CD14-positive monocyte (primary cell): ENCODE measurements at regions not wholly inside any gene's neighbourhood (a gene's known extent, or its start where the extent isn't known, plus 50 kb on each side); places are given as distances from the start of the nearest gene placed in this dataset.

Source experiments
- DNase-seq, 3 donors: peaks; one replicate each; pipeline ENCODE4 v3.0.0-alpha.2; 2011 to 2022
- H2AFZ ChIP-seq: 2 replicates; pipeline ENCODE4 v1.6.0; 2012; ENCODE audit warnings: mild to moderate bottlenecking, low read depth, low read length, inconsistent platforms; ENCODE audit not compliant: insufficient read depth, poor library complexity, severe bottlenecking
- H3K27ac ChIP-seq, 2 donors: 1 replicate in 1 of 2; 2 replicates in 1 of 2; pipeline ENCODE4 v1.5.1; 2012 to 2013; ENCODE audit warnings: low read length in 2 of 2, control low read depth in 1 of 2, inconsistent platforms in 1 of 2, low read depth in 1 of 2, mild to moderate bottlenecking in 1 of 2
- H3K27me3 ChIP-seq, 2 donors: one replicate each; pipeline versions ENCODE4 v1.6.0 to v1.6.1; 2011 to 2013; ENCODE audit warnings: low read length in 2 of 2; ENCODE audit not compliant: control insufficient read depth in 2 of 2, insufficient read depth in 2 of 2
- H3K36me3 ChIP-seq, 2 donors: replicated peaks in 1 of 2; 1 replicate in 1 of 2; 2 replicates in 1 of 2; pipeline versions ENCODE4 v1.5.1 to v1.6.1; 2012 to 2013; ENCODE audit warnings: low read length in 2 of 2, control low read depth in 1 of 2, inconsistent platforms in 1 of 2, mild to moderate bottlenecking in 1 of 2; ENCODE audit not compliant: insufficient read depth in 2 of 2, control insufficient read depth in 1 of 2
- H3K4me1 ChIP-seq, 2 donors: 1 replicate in 1 of 2; 2 replicates in 1 of 2; pipeline versions ENCODE4 v1.5.1 to v1.6.1; 2012 to 2013; ENCODE audit warnings: low read length in 2 of 2, control low read depth in 1 of 2, inconsistent platforms in 1 of 2, mild to moderate bottlenecking in 1 of 2, moderate library complexity in 1 of 2; ENCODE audit not compliant: insufficient read depth in 2 of 2, control insufficient read depth in 1 of 2
- H3K4me2 ChIP-seq: replicated peaks from 2 replicates; pipeline ENCODE3; 2012; ENCODE audit warnings: low read length, moderate library complexity, mild to moderate bottlenecking; ENCODE audit not compliant: poor library complexity, severe bottlenecking; ENCODE audit errors: extremely low read depth
- H3K4me3 ChIP-seq, 3 experiments: fragments of 200-600 bp in 1 of 3; sonication (generic) in 1 of 3; replicated peaks in 1 of 3; 1 replicate in 2 of 3; 2 replicates in 1 of 3; pipeline ENCODE4 v1.5.1; 2011 to 2013; ENCODE audit warnings: low read length in 3 of 3, mild to moderate bottlenecking in 3 of 3, control low read depth in 2 of 3, low read depth in 2 of 3, inconsistent platforms in 1 of 3, moderate library complexity in 1 of 3
- H3K79me2 ChIP-seq: 2 replicates; pipeline ENCODE4 v1.6.0; 2012; ENCODE audit warnings: mild to moderate bottlenecking, control low read depth, inconsistent platforms, low read length, moderate library complexity; ENCODE audit not compliant: insufficient read depth
- H3K9ac ChIP-seq: 2 replicates; pipeline ENCODE4 v1.6.0; 2017; ENCODE audit warnings: low read length, mild to moderate bottlenecking; ENCODE audit not compliant: insufficient read depth, poor library complexity, severe bottlenecking
- H3K9me3 ChIP-seq, 2 donors: replicated peaks in 1 of 2; 1 replicate in 1 of 2; 2 replicates in 1 of 2; pipeline versions ENCODE4 v1.5.1 to v1.6.1; 2012 to 2013; ENCODE audit warnings: low read length in 2 of 2, control low read depth in 1 of 2; ENCODE audit not compliant: control insufficient read depth in 1 of 2, insufficient read depth in 1 of 2
- H4K20me1 ChIP-seq: 2 replicates; pipeline ENCODE4 v1.6.0; 2012; ENCODE audit warnings: mild to moderate bottlenecking, low read length, control low read depth, moderate library complexity; ENCODE audit not compliant: insufficient read depth
- H3K27ac Mint-ChIP-seq, 7 donors: one replicate each; pipeline ENCODE4 v1.8.0; 2020; ENCODE audit warnings: mild to moderate bottlenecking in 7 of 7, mixed read lengths in 7 of 7, moderate library complexity in 6 of 7, inconsistent platforms in 2 of 7
- H3K27me3 Mint-ChIP-seq, 3 donors: one replicate each; pipeline ENCODE4 v1.8.0; 2021 to 2022; ENCODE audit warnings: low read depth in 3 of 3, mild to moderate bottlenecking in 3 of 3, mixed read lengths in 3 of 3, moderate library complexity in 3 of 3, inconsistent platforms in 1 of 3
- H3K36me3 Mint-ChIP-seq, 2 donors: one replicate each; pipeline ENCODE4 v1.8.0; 2020; ENCODE audit warnings: mixed read lengths in 2 of 2, inconsistent platforms in 1 of 2, mild to moderate bottlenecking in 1 of 2
- H3K4me1 Mint-ChIP-seq: one replicate; pipeline ENCODE4 v1.8.0; 2020; ENCODE audit warnings: mild to moderate bottlenecking, mixed read lengths
- H3K4me3 Mint-ChIP-seq, 2 donors: one replicate each; pipeline ENCODE4 v1.8.0; 2020; ENCODE audit warnings: mild to moderate bottlenecking in 2 of 2, mixed read lengths in 2 of 2, moderate library complexity in 1 of 2
- H3K9me3 Mint-ChIP-seq, 7 donors: one replicate each; pipeline ENCODE4 v1.8.0; 2020 to 2022; ENCODE audit warnings: mixed read lengths in 7 of 7, mild to moderate bottlenecking in 6 of 7, moderate library complexity in 6 of 7, inconsistent platforms in 2 of 7
- WGBS: methylation state at CpG from one replicate; pipeline ENCODE4 v1.1.5; 2013; ENCODE audit warnings: missing lambda C conversion rate; ENCODE audit not compliant: insufficient coverage; 5-methylcytosine and 5-hydroxymethylcytosine counted together
- intact Hi-C, 2 donors: fragments of 100-400 bp; cut with micrococcal nuclease; formaldehyde crosslinking; loops; one replicate each; pipeline versions ENCODE4 v1.15.0 to v1.15.1; 2023
- TF ChIP-seq, protein P1 (sequence below): fragments of 200-600 bp; IDR thresholded peaks from one replicate; pipeline ENCODE4 v1.8.0; 2022; ENCODE audit warnings: antibody characterized with exemption, mild to moderate bottlenecking

DNA sequence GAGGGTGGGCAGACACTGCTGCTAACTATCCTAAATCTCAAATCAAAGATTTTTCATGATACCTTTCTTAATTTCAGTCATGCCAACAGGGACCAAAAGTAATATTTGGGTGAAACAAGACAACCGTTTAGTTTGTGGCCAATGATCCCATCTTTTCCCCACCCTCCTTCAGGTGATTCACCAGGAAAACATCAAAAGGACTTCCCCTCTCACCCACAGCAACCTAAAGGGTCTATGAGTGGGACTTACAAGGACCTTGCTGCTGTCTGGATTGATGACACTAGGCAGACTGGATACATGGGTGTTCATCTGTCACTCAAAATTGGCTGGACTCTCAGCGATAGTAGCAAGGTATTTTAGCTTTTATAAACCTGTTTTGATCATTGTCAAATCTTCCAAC lies 62.0 kb upstream of the ZC3H12C start:
- Histone ChIP-seq H3K4me3 (no peak overlapping the region), H3K9me3 (no peaks in the 10 kb centered on the region), H3K27ac (no peak overlapping the region), H2AFZ (no peak overlapping the region), H4K20me1 (no peaks in the 10 kb centered on the region), H3K9ac (no peak overlapping the region), H3K79me2 (no peaks in the 10 kb centered on the region), H3K27me3 (no peaks in the 10 kb centered on the region), H3K4me1 (peaks cover 16 to 19% of the 10 kb centered on the region in 2 donors), H3K36me3 (no peaks in the 10 kb centered on the region), H3K4me2 (no peak overlapping the region)
- H3K4me1 Mint-ChIP-seq = peaks cover 16% of the 10 kb centered on the region
- H3K27me3 Mint-ChIP-seq = peaks cover 0 to 1% (median 0%) of the 10 kb centered on the region in 3 donors
- H3K27ac Mint-ChIP-seq = no peak overlapping the region
- H3K4me3 Mint-ChIP-seq = no peak overlapping the region
- intact Hi-C loops = loop anchor here in 1 of 2 donors (5.0 kb wide), 1 partner anchor 36 kb away; no protein-coding TSS in a partner anchor
- H3K9me3 Mint-ChIP-seq = peaks cover 0 to 3% (median 0%) of the 10 kb centered on the region in 7 donors
- WGBS = no CpG with 5 or more reads among the region's 2 CpGs
- TF ChIP-seq, protein P1, sequence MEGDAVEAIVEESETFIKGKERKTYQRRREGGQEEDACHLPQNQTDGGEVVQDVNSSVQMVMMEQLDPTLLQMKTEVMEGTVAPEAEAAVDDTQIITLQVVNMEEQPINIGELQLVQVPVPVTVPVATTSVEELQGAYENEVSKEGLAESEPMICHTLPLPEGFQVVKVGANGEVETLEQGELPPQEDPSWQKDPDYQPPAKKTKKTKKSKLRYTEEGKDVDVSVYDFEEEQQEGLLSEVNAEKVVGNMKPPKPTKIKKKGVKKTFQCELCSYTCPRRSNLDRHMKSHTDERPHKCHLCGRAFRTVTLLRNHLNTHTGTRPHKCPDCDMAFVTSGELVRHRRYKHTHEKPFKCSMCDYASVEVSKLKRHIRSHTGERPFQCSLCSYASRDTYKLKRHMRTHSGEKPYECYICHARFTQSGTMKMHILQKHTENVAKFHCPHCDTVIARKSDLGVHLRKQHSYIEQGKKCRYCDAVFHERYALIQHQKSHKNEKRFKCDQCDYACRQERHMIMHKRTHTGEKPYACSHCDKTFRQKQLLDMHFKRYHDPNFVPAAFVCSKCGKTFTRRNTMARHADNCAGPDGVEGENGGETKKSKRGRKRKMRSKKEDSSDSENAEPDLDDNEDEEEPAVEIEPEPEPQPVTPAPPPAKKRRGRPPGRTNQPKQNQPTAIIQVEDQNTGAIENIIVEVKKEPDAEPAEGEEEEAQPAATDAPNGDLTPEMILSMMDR = no peak
- H3K36me3 Mint-ChIP-seq = no peaks in the 10 kb centered on the region
- no peak for DNase-seq

DNA sequence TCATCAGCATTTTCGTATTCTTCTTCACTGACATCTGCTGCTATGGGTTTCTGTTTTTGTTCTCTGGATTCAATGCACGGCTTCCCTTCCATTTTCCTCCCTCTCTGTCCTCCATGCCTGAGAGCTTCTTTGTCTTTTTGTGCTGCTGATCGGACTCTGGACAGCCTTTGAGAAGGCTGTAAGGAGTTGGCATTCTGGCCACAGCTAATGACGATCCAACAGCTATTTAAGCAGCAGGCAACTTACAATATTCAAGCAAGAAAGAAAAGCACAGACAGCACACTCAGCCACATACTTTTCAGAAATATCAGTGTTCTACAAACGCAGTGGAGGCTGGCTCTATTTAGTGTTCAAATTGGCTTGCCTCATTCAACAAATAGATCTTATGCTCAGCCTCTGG lies 60.9 kb upstream of the ZC3H12C start:
- H2AFZ ChIP-seq = peak overlapping the region; percentile 36
- H3K4me2 ChIP-seq = no peak overlapping the region
- no peaks in the 10 kb centered on the region for H3K36me3 Mint-ChIP-seq
- TF ChIP-seq, protein P1 = no peak
- peaks cover 8% of the 10 kb centered on the region in 2 donors for H3K4me1 ChIP-seq
- no peak overlapping the region for H3K9ac ChIP-seq
- no peak overlapping the region for H3K4me3 Mint-ChIP-seq
- H4K20me1 ChIP-seq = no peaks in the 10 kb centered on the region
- peaks cover 0 to 3% (median 0%) of the 10 kb centered on the region in 7 donors for H3K9me3 Mint-ChIP-seq
- H3K27ac Mint-ChIP-seq = peak overlapping the region in 1 of 7 donors; percentile 5
- H3K27me3 ChIP-seq = no peaks in the 10 kb centered on the region
- peaks cover 8% of the 10 kb centered on the region for H3K4me1 Mint-ChIP-seq
- H3K27ac ChIP-seq = no peak overlapping the region
- no peaks in the 10 kb centered on the region for H3K79me2 ChIP-seq
- no peak overlapping the region for H3K4me3 ChIP-seq
- intact Hi-C loops = loop anchor here in 1 of 2 donors (5.0 kb wide), 1 partner anchor 35 kb away; no protein-coding TSS in a partner anchor
- DNase-seq = no peak
- 100% methylated on average over 1 of the region's 5 CpGs for WGBS
- H3K36me3 ChIP-seq = no peaks in the 10 kb centered on the region
- H3K9me3 ChIP-seq = no peaks in the 10 kb centered on the region
- peaks cover 0 to 1% (median 0%) of the 10 kb centered on the region in 3 donors for H3K27me3 Mint-ChIP-seq
